PC-9 (cell line): ENCODE measurements at regions not wholly inside any gene's neighbourhood (a gene's known extent, or its start where the extent isn't known, plus 50 kb on each side); places are given as distances from the start of the nearest gene placed in this dataset.

Experiments used
- BruUV-seq: library from RNA; stranded (reverse); fragments of 400-500 nt; replicated peaks from 2 replicates; lab custom pipeline; 2021; lab: Mats Ljungman, UMichigan
- CTCF ChIA-PET: fragments of 300-600 bp; sonication (Branson Sonifier 250); formaldehyde crosslinking; loops from one replicate; lab custom pipeline; 2022; ENCODE audit warnings: antibody characterized with exemption; lab: Charles Lee
- POLR2A ChIA-PET: fragments of 300-600 bp; sonication (Branson Sonifier 250); formaldehyde crosslinking; loops from one replicate; lab custom pipeline; 2022; ENCODE audit warnings: antibody characterized with exemption; ENCODE audit not compliant: unreplicated experiment; lab: Charles Lee
- DNase-seq, 2 experiments: peaks; one replicate each; pipeline versions ENCODE4 v3.0.0 to v3.0.0-alpha.2; 2015 to 2022; ENCODE audit warnings: mixed read lengths in 1 of 2
- H2AFZ ChIP-seq: fragments of 200-600 bp; sonication (generic); 2 replicates; pipeline ENCODE4 v1.8.1; 2017; ENCODE audit warnings: antibody characterized with exemption
- H3F3A ChIP-seq: fragments of 200-600 bp; sonication (generic); 2 replicates; pipeline ENCODE4 v1.8.1; 2017; ENCODE audit warnings: antibody characterized with exemption, mild to moderate bottlenecking, low read depth; ENCODE audit not compliant: insufficient read depth
- H3K27ac ChIP-seq: fragments of 200-600 bp; sonication (generic); 2 replicates; pipeline ENCODE4 v1.6.1; 2016; ENCODE audit warnings: mixed run types
- H3K27me3 ChIP-seq: fragments of 200-600 bp; sonication (generic); 2 replicates; pipeline ENCODE4 v1.6.1; 2016; ENCODE audit warnings: low read depth, mixed run types; ENCODE audit not compliant: insufficient read depth
- H3K36me3 ChIP-seq: fragments of 200-600 bp; sonication (generic); 2 replicates; pipeline ENCODE4 v1.6.1; 2016; ENCODE audit warnings: low read depth, mixed run types
- H3K4me1 ChIP-seq: fragments of 200-600 bp; sonication (generic); replicated peaks from 2 replicates; pipeline ENCODE4 v1.6.1; 2016; ENCODE audit warnings: mixed run types; ENCODE audit not compliant: insufficient read depth
- H3K4me2 ChIP-seq: fragments of 200-600 bp; sonication (generic); 2 replicates; pipeline ENCODE4 v1.6.1; 2017; ENCODE audit warnings: mixed run types
- H3K4me3 ChIP-seq: fragments of 200-600 bp; sonication (generic); 2 replicates; pipeline ENCODE4 v1.6.1; 2016; ENCODE audit warnings: mixed run types
- H3K79me2 ChIP-seq: fragments of 200-600 bp; sonication (generic); 2 replicates; pipeline ENCODE4 v1.6.1; 2017; ENCODE audit warnings: low read depth, mixed run types
- H3K9me2 ChIP-seq: fragments of 200-600 bp; sonication (generic); 2 replicates; pipeline ENCODE4 v1.8.1; 2017; ENCODE audit warnings: mild to moderate bottlenecking; ENCODE audit not compliant: insufficient read depth
- H3K9me3 ChIP-seq: fragments of 200-600 bp; sonication (generic); 2 replicates; pipeline ENCODE4 v1.8.1; 2016; ENCODE audit warnings: low read depth; ENCODE audit not compliant: insufficient read depth
- H4K20me1 ChIP-seq: fragments of 200-600 bp; sonication (generic); 2 replicates; pipeline ENCODE4 v1.8.1; 2017; ENCODE audit not compliant: insufficient read depth
- EZH2 ChIP-seq: fragments of 200-600 bp; sonication (generic); IDR thresholded peaks from 2 replicates; pipeline ENCODE4 v1.8.0; 2017; ENCODE audit warnings: antibody characterized with exemption, low read depth
- intact Hi-C: fragments of 100-400 bp; cut with micrococcal nuclease; formaldehyde crosslinking; loops from one replicate; pipeline ENCODE4 v1.10.0; 2022; ENCODE audit not compliant: unreplicated experiment
- TF ChIP-seq, protein P1 (sequence below): fragments of 200-600 bp; sonication (generic); conservative IDR thresholded peaks from 2 replicates; pipeline ENCODE4 v1.6.1; 2017; ENCODE audit warnings: mixed run types, antibody characterized with exemption, mild to moderate bottlenecking, moderate library complexity

DNA sequence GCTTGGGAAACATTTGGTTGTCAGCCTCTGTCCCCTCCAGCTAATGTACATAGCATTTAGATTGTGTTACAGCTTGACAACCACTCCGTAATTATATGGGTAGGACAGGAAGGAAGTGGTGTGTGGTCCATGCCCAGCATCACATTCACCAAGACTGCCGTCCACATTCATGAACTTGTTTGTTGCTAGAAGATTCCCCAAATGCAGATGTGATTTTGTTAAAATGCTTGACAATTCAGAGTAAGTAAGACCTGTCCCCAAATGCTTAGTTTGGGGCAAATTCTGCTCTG, 1482.7 kb downstream of the TBC1D22A start:
- Histone ChIP-seq H3K4me1 (no peaks in the 10 kb centered on the region), H3K36me3 (no peaks in the 10 kb centered on the region), H3K9me3 (no peaks in the 10 kb centered on the region), H4K20me1 (0 out of 2 replicates have a peak, but pooled peaks cover 5% of the 10 kb centered on the region), H2AFZ (no peak overlapping the region), H3K9me2 (no peaks in the 10 kb centered on the region), H3K27me3 (peaks cover 89% of the 10 kb centered on the region), H3F3A (no peaks in the 10 kb centered on the region), H3K79me2 (no peaks in the 10 kb centered on the region), H3K4me2 (no peak overlapping the region), H3K27ac (no peak overlapping the region), H3K4me3 (no peak overlapping the region)
- ChIA-PET CTCF (no interaction called here), POLR2A (no interaction called here)
- no TSS peak for BruUV-seq
- DNase-seq = no peak
- intact Hi-C loops = no loop called here
- no peak for TF ChIP-seq EZH2
- TF ChIP-seq, protein P1, sequence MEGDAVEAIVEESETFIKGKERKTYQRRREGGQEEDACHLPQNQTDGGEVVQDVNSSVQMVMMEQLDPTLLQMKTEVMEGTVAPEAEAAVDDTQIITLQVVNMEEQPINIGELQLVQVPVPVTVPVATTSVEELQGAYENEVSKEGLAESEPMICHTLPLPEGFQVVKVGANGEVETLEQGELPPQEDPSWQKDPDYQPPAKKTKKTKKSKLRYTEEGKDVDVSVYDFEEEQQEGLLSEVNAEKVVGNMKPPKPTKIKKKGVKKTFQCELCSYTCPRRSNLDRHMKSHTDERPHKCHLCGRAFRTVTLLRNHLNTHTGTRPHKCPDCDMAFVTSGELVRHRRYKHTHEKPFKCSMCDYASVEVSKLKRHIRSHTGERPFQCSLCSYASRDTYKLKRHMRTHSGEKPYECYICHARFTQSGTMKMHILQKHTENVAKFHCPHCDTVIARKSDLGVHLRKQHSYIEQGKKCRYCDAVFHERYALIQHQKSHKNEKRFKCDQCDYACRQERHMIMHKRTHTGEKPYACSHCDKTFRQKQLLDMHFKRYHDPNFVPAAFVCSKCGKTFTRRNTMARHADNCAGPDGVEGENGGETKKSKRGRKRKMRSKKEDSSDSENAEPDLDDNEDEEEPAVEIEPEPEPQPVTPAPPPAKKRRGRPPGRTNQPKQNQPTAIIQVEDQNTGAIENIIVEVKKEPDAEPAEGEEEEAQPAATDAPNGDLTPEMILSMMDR = no peak

- no TSS peak for BruUV-seq
- TF ChIP-seq EZH2 = no peak
- TF ChIP-seq, protein P1 = no peak
- 0 out of 2 replicates have a peak, but pooled peaks cover 5% of the 10 kb centered on the region for H4K20me1 ChIP-seq
- no peaks in the 10 kb centered on the region for H3K9me2 ChIP-seq
- no peaks in the 10 kb centered on the region for H3K4me1 ChIP-seq
- no peaks in the 10 kb centered on the region for H3F3A ChIP-seq
- no peaks in the 10 kb centered on the region for H3K79me2 ChIP-seq
- H3K27me3 ChIP-seq = peaks cover 89% of the 10 kb centered on the region
- no peak overlapping the region for H2AFZ ChIP-seq
- H3K4me3 ChIP-seq = no peak overlapping the region
- intact Hi-C loops = no loop called here
- H3K9me3 ChIP-seq = no peaks in the 10 kb centered on the region
- no peak for DNase-seq
- no peaks in the 10 kb centered on the region for H3K36me3 ChIP-seq
- H3K4me2 ChIP-seq = no peak overlapping the region
- no peak overlapping the region for H3K27ac ChIP-seq
- POLR2A ChIA-PET = no interaction called here
- CTCF ChIA-PET = no interaction called here
Measured at GRCh38 chr22:48244388-48245195, 1482.1 kb downstream of the TBC1D22A start.

GRCh38 chr22:48242461-48242864, 1480.0 kb downstream of the TBC1D22A start:
- H3K27me3 ChIP-seq = peaks cover 98% of the 10 kb centered on the region
- H4K20me1 ChIP-seq = 0 out of 2 replicates have a peak, but pooled peaks cover 5% of the 10 kb centered on the region
- no TSS peak for BruUV-seq
- CTCF ChIA-PET = no interaction called here
- H3K9me2 ChIP-seq = no peaks in the 10 kb centered on the region
- no peak overlapping the region for H3K27ac ChIP-seq
- H3K9me3 ChIP-seq = no peaks in the 10 kb centered on the region
- no peak for DNase-seq
- no peak for TF ChIP-seq EZH2
- TF ChIP-seq, protein P1 = no peak
- intact Hi-C loops = no loop called here
- H3F3A ChIP-seq = no peaks in the 10 kb centered on the region
- POLR2A ChIA-PET = no interaction called here
- H3K79me2 ChIP-seq = no peaks in the 10 kb centered on the region
- no peaks in the 10 kb centered on the region for H3K4me1 ChIP-seq
- H3K4me2 ChIP-seq = no peak overlapping the region
- H3K36me3 ChIP-seq = no peaks in the 10 kb centered on the region
- H2AFZ ChIP-seq = no peak overlapping the region
- H3K4me3 ChIP-seq = no peak overlapping the region
